Stimulated activated CD4-positive, alpha-beta T cell treated with anti-CD3 and anti-CD28 coated beads, Interleukin-2, amount 100 ng/mL, for 4 hours (primary cell): ENCODE measurements at regions not wholly inside any gene's neighbourhood (a gene's known extent, or its start where the extent isn't known, plus 50 kb on each side); places are given as distances from the start of the nearest gene placed in this dataset.
"Not testable (repeated sequence)": the region's sequence is repeated elsewhere in the genome, so short reads cannot be mapped to it uniquely, and the experiment has no call there.

Experiments
- DNase-seq: peaks from one replicate; pipeline ENCODE4 v3.0.0-alpha.2; 2020; ENCODE audit warnings: low read depth

- DNase-seq = no peak
These were observed 296.8 kb downstream of the PREX1 start for GRCh38 chr20:48530957-48531356.

GRCh38 chr20:48528346-48528745 lies 299.5 kb downstream of the PREX1 start:
- DNase-seq = no peak

GRCh38 chr20:48527771-48528170 lies 300.0 kb downstream of the PREX1 start:
- DNase-seq = no peak

GRCh38 chr20:48526936-48527335 lies 300.9 kb downstream of the PREX1 start:
- no peak for DNase-seq

- no peak for DNase-seq
These were observed 302.4 kb downstream of the PREX1 start for GRCh38 chr20:48525400-48525799.

- no peak for DNase-seq
These were observed 303.2 kb downstream of the PREX1 start for GRCh38 chr20:48524582-48524981.

GRCh38 chr20:48523191-48523995 lies 304.4 kb downstream of the PREX1 start:
- DNase-seq = no peak

- no peak for DNase-seq
These were observed 306.7 kb downstream of the PREX1 start for GRCh38 chr20:48521121-48521520.

GRCh38 chr20:48516196-48516595 lies 311.6 kb downstream of the PREX1 start:
- not testable (repeated sequence) for DNase-seq

GRCh38 chr20:48514577-48514976 lies 313.2 kb downstream of the PREX1 start:
- DNase-seq = not testable (repeated sequence)

- DNase-seq = not testable (repeated sequence)
These were observed 315.3 kb downstream of the PREX1 start for GRCh38 chr20:48512539-48512938.

GRCh38 chr20:48505066-48505465 lies 322.7 kb downstream of the PREX1 start:
- DNase-seq = not testable (repeated sequence)

- no peak for DNase-seq
These were observed 324.5 kb downstream of the PREX1 start for GRCh38 chr20:48503166-48503815.

GRCh38 chr20:48502758-48503157 lies 325.0 kb downstream of the PREX1 start:
- DNase-seq = no peak

- DNase-seq = no peak
These were observed 325.8 kb downstream of the PREX1 start for GRCh38 chr20:48502016-48502415.

- not testable (repeated sequence) for DNase-seq
These were observed 326.9 kb downstream of the PREX1 start for GRCh38 chr20:48500900-48501299.

GRCh38 chr20:48498939-48499338 lies 328.9 kb downstream of the PREX1 start:
- DNase-seq = not testable (repeated sequence)

- not testable (repeated sequence) for DNase-seq
These were observed 329.7 kb downstream of the PREX1 start for GRCh38 chr20:48498125-48498524.

GRCh38 chr20:48493966-48494365 lies 333.8 kb downstream of the PREX1 start:
- DNase-seq = no peak

GRCh38 chr20:48493331-48493730 lies 334.5 kb downstream of the PREX1 start:
- DNase-seq = not testable (repeated sequence)

- no peak for DNase-seq
These were observed 335.1 kb downstream of the PREX1 start for GRCh38 chr20:48492715-48493070.

GRCh38 chr20:48492015-48492714 lies 335.6 kb downstream of the PREX1 start:
- DNase-seq = no peak
